ENCODE measurements at regions not wholly inside any gene's neighbourhood (a gene's known extent, or its start where the extent isn't known, plus 50 kb on each side); places are given as distances from the start of the nearest gene placed in this dataset.

GRCh38 chr10:4492202-4492601 lies 333.8 kb upstream of the AKR1E2 start:
- POLR2A ChIA-PET = no interaction called here
- Mint-ChIP-seq H3K27me3 (peaks cover 14% of the 10 kb centered on the region), H3K4me1 (no peaks in the 10 kb centered on the region), H3K9me3 (no peaks in the 10 kb centered on the region), H3K36me3 (ENCODE audit: low read depth) (no peaks in the 10 kb centered on the region), H3K27ac (no peak overlapping the region), H3K4me3 (no peak overlapping the region)
- intact Hi-C loops (cut with micrococcal nuclease) = no loop called here
- CTCF ChIA-PET = no interaction called here
- DNase-seq = no peak
- TF ChIP-seq, protein P1, sequence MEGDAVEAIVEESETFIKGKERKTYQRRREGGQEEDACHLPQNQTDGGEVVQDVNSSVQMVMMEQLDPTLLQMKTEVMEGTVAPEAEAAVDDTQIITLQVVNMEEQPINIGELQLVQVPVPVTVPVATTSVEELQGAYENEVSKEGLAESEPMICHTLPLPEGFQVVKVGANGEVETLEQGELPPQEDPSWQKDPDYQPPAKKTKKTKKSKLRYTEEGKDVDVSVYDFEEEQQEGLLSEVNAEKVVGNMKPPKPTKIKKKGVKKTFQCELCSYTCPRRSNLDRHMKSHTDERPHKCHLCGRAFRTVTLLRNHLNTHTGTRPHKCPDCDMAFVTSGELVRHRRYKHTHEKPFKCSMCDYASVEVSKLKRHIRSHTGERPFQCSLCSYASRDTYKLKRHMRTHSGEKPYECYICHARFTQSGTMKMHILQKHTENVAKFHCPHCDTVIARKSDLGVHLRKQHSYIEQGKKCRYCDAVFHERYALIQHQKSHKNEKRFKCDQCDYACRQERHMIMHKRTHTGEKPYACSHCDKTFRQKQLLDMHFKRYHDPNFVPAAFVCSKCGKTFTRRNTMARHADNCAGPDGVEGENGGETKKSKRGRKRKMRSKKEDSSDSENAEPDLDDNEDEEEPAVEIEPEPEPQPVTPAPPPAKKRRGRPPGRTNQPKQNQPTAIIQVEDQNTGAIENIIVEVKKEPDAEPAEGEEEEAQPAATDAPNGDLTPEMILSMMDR (IDR thresholded peaks at IDR 0.05) = no peak
- no peak for ATAC-seq (ENCODE audit: low read depth)

GRCh38 chr10:4488904-4489303 lies 337.1 kb upstream of the AKR1E2 start:
- H3K4me1 Mint-ChIP-seq = no peaks in the 10 kb centered on the region
- ATAC-seq (ENCODE audit: low read depth) = no peak

GRCh38 chr10:4485636-4486035 lies 340.4 kb upstream of the AKR1E2 start:
- intact Hi-C loops (cut with micrococcal nuclease) = no loop called here

More at GRCh38 chr10:4488904-4489303, 337.1 kb upstream of the AKR1E2 start:
- no peak for DNase-seq
- intact Hi-C loops (cut with micrococcal nuclease) = no loop called here
- peaks cover 14% of the 10 kb centered on the region for H3K27me3 Mint-ChIP-seq
- H3K9me3 Mint-ChIP-seq = no peaks in the 10 kb centered on the region
- CTCF ChIA-PET = no interaction called here
- TF ChIP-seq, protein P1 (IDR thresholded peaks at IDR 0.05) = no peak
- POLR2A ChIA-PET = no interaction called here
- H3K36me3 Mint-ChIP-seq (ENCODE audit: low read depth) = no peaks in the 10 kb centered on the region
- no peak overlapping the region for H3K4me3 Mint-ChIP-seq
- no peak overlapping the region for H3K27ac Mint-ChIP-seq

GRCh38 chr10:4483811-4484210 lies 342.2 kb upstream of the AKR1E2 start:
- DNase-seq (no peak), ATAC-seq (ENCODE audit: low read depth) (no peak)
- Mint-ChIP-seq H3K9me3 (peaks cover 5% of the 10 kb centered on the region), H3K36me3 (ENCODE audit: low read depth) (no peaks in the 10 kb centered on the region), H3K4me1 (peaks cover 2% of the 10 kb centered on the region), H3K27me3 (peaks cover 4% of the 10 kb centered on the region), H3K27ac (no peak overlapping the region), H3K4me3 (no peak overlapping the region)
- intact Hi-C loops (cut with micrococcal nuclease) = no loop called here
- TF ChIP-seq, protein P1 (IDR thresholded peaks at IDR 0.05) = no peak
- CTCF ChIA-PET = no interaction called here
- POLR2A ChIA-PET = no interaction called here

More at GRCh38 chr10:4485636-4486035, 340.4 kb upstream of the AKR1E2 start:
- Mint-ChIP-seq H3K4me1 (peaks cover 2% of the 10 kb centered on the region), H3K4me3 (no peak overlapping the region), H3K36me3 (ENCODE audit: low read depth) (no peaks in the 10 kb centered on the region), H3K9me3 (no peaks in the 10 kb centered on the region), H3K27ac (no peak overlapping the region), H3K27me3 (peaks cover 12% of the 10 kb centered on the region)
- ChIA-PET POLR2A (no interaction called here), CTCF (no interaction called here)
- TF ChIP-seq, protein P1 (IDR thresholded peaks at IDR 0.05) = no peak
- ATAC-seq (ENCODE audit: low read depth) (no peak), DNase-seq (no peak)

DNA sequence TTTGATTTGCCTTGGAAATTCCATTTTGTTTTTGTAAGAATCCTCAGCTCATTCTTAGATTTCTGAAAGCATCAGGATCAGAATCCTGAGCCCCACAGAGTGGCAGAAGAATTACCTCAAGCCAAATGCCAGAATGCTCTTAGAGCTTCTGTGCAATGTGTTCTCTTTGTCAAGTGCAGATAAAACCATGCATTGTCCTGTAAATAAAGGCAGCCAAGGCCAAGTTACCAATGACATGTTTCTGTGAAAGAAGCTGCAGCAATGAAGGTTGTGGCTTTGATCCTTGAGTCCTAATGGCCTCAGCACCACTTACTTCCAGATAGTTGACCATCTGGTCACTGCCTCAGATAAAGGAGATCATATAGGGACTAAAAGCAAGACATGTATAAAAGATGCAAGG lies 343.3 kb upstream of the AKR1E2 start:
- DNase-seq = no peak
- Mint-ChIP-seq H3K36me3 (ENCODE audit: low read depth) (no peaks in the 10 kb centered on the region), H3K27me3 (peaks cover 2% of the 10 kb centered on the region), H3K9me3 (peaks cover 5% of the 10 kb centered on the region), H3K4me3 (no peak overlapping the region), H3K4me1 (peaks cover 2% of the 10 kb centered on the region), H3K27ac (no peak overlapping the region)
- ChIA-PET CTCF (no interaction called here), POLR2A (no interaction called here)
- intact Hi-C loops (cut with micrococcal nuclease) = no loop called here
- ATAC-seq (ENCODE audit: low read depth) = no peak
- TF ChIP-seq, protein P1 (IDR thresholded peaks at IDR 0.05) = no peak
